WTC11 (cell line): ENCODE measurements at regions not wholly inside any gene's neighbourhood (a gene's known extent, or its start where the extent isn't known, plus 50 kb on each side); places are given as distances from the start of the nearest gene placed in this dataset.

Experiments
- ATAC-seq: fragments of 200-7000 bp; cut with Tn5 transposase; 2 replicates; pipeline ENCODE4 v1.10.0; 2021; ENCODE audit warnings: mild to moderate bottlenecking, moderate library complexity
- CTCF ChIA-PET: fragments of 300-600 bp; sonication (Branson Sonifier 250); formaldehyde crosslinking; loops from one replicate; lab custom pipeline; 2021; ENCODE audit warnings: antibody characterized with exemption; lab: Charles Lee
- POLR2A ChIA-PET: fragments of 350-600 bp; sonication (Branson Sonifier 250); formaldehyde crosslinking; loops from one replicate; lab custom pipeline; 2021; ENCODE audit warnings: antibody characterized with exemption; lab: Charles Lee
- DNase-seq: peaks from one replicate; pipeline ENCODE4 v3.0.0; 2021; ENCODE audit warnings: low spot score
- H3K27ac Mint-ChIP-seq: 2 replicates; pipeline ENCODE4 v1.8.0; 2021; ENCODE audit warnings: mixed read lengths
- H3K27me3 Mint-ChIP-seq: 2 replicates; pipeline ENCODE4 v1.8.0; 2021; ENCODE audit warnings: low read depth, mild to moderate bottlenecking, moderate library complexity, mixed read lengths
- H3K36me3 Mint-ChIP-seq: 2 replicates; pipeline ENCODE4 v1.8.0; 2021; ENCODE audit warnings: mixed read lengths
- H3K4me1 Mint-ChIP-seq: 2 replicates; pipeline ENCODE4 v1.8.0; 2022; ENCODE audit warnings: mixed read lengths
- H3K4me3 Mint-ChIP-seq: 2 replicates; pipeline ENCODE4 v1.8.0; 2021; ENCODE audit warnings: mild to moderate bottlenecking, moderate library complexity, mixed read lengths
- H3K9me3 Mint-ChIP-seq: 2 replicates; pipeline ENCODE4 v1.8.0; 2021; ENCODE audit warnings: mixed read lengths
- CREM ChIP-seq: sonication (generic); formaldehyde crosslinking; IDR thresholded peaks from 2 replicates; pipeline ENCODE4 v1.8.1; 2022; ENCODE audit warnings: mild to moderate bottlenecking, missing genetic modification reagents, moderate library complexity
- ELF4 ChIP-seq: sonication (generic); formaldehyde crosslinking; IDR thresholded peaks from 2 replicates; pipeline ENCODE4 v1.8.1; 2022; ENCODE audit warnings: low read depth, mild to moderate bottlenecking, moderate library complexity, missing genetic modification reagents
- EMX1 ChIP-seq: fragments of 250-450 bp; sonication (Bioruptor Pico); IDR thresholded peaks from 2 replicates; pipeline ENCODE4 v1.8.0; 2021; ENCODE audit warnings: mild to moderate bottlenecking
- TCF7 ChIP-seq: sonication (generic); formaldehyde crosslinking; IDR thresholded peaks from 2 replicates; pipeline ENCODE4 v1.8.0; 2022; ENCODE audit warnings: mild to moderate bottlenecking, low read depth, missing genetic modification reagents, moderate library complexity
- TEAD4 ChIP-seq: sonication (generic); formaldehyde crosslinking; IDR thresholded peaks from 2 replicates; pipeline ENCODE4 v1.8.0; 2022; ENCODE audit warnings: mild to moderate bottlenecking, missing genetic modification reagents
- ZBTB21 ChIP-seq: sonication (generic); formaldehyde crosslinking; IDR thresholded peaks from 2 replicates; pipeline ENCODE4 v1.8.1; 2023; ENCODE audit warnings: mild to moderate bottlenecking, missing genetic modification reagents, borderline replicate concordance
- TF ChIP-seq, protein P1 (sequence below): fragments of 250-450 bp; sonication (Bioruptor Pico); IDR thresholded peaks from 2 replicates; pipeline ENCODE4 v1.9.0; 2021; ENCODE audit warnings: moderate library complexity, mild to moderate bottlenecking, inconsistent platforms, borderline replicate concordance
- TF ChIP-seq, protein P2 (sequence below): sonication (generic); formaldehyde crosslinking; IDR thresholded peaks from 2 replicates; pipeline ENCODE4 v1.8.0; 2023; ENCODE audit warnings: missing genetic modification reagents, mild to moderate bottlenecking, borderline replicate concordance
- TF ChIP-seq, protein P3 (sequence below): sonication (generic); formaldehyde crosslinking; IDR thresholded peaks from 2 replicates; pipeline ENCODE4 v1.8.0; 2022; ENCODE audit warnings: mild to moderate bottlenecking, missing genetic modification reagents
- TF ChIP-seq, protein P4 (sequence below): sonication (generic); formaldehyde crosslinking; IDR thresholded peaks from 2 replicates; pipeline ENCODE4 v1.8.0; 2022; ENCODE audit warnings: mild to moderate bottlenecking, missing genetic modification reagents
- TF ChIP-seq, protein P5 (sequence below): sonication (generic); formaldehyde crosslinking; IDR thresholded peaks from 2 replicates; pipeline ENCODE4 v1.8.1; 2023; ENCODE audit warnings: mild to moderate bottlenecking, missing genetic modification reagents, borderline replicate concordance
- TF ChIP-seq, protein P6 (sequence below): fragments of 250-450 bp; sonication (Bioruptor Pico); IDR thresholded peaks from 2 replicates; pipeline ENCODE4 v1.9.0; 2021; ENCODE audit warnings: mild to moderate bottlenecking, borderline replicate concordance
- TF ChIP-seq, protein P7 (sequence below): sonication (generic); formaldehyde crosslinking; IDR thresholded peaks from 2 replicates; pipeline ENCODE4 v1.8.0; 2022; ENCODE audit warnings: mild to moderate bottlenecking, missing genetic modification reagents

DNA sequence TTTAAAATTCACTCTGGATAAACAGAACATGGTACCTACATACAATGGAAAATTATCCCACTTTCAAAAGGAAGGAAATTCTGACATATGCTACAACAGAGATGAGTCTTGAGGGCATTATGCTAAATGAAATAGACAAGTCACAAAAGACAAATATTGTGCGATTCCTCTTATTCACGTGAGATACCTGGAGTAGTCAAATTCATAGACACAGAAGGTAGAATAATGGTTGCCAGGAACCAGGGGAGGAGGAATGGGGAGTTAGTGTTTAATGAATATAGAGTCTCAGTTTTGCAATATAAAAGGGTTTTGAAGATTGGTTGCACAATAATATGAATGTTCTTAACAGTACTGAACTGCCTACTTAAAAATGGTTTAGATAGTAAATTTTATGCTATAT lies 69.8 kb upstream of the WAC start:
- Mint-ChIP-seq H3K9me3 (peaks cover 10% of the 10 kb centered on the region), H3K36me3 (no peaks in the 10 kb centered on the region), H3K4me3 (no peak overlapping the region), H3K27me3 (no peaks in the 10 kb centered on the region; the same call in 1 of the 2 replicates), H3K4me1 (peaks cover 24% of the 10 kb centered on the region), H3K27ac (no peak overlapping the region)
- TF ChIP-seq TCF7 (CRISPR knock-in tag) (no peak), CREM (no peak), EMX1 (CRISPR knock-in tag) (no peak), ELF4 (CRISPR knock-in tag) (no peak), ZBTB21 (CRISPR knock-in tag) (no peak), TEAD4 (CRISPR knock-in tag) (no peak)
- TF ChIP-seq, protein P1, sequence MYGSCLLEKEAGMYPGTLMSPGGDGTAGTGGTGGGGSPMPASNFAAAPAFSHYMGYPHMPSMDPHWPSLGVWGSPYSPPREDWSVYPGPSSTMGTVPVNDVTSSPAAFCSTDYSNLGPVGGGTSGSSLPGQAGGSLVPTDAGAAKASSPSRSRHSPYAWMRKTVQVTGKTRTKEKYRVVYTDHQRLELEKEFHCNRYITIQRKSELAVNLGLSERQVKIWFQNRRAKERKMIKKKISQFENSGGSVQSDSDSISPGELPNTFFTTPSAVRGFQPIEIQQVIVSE (CRISPR knock-in tag): no peak
- TF ChIP-seq, protein P2, sequence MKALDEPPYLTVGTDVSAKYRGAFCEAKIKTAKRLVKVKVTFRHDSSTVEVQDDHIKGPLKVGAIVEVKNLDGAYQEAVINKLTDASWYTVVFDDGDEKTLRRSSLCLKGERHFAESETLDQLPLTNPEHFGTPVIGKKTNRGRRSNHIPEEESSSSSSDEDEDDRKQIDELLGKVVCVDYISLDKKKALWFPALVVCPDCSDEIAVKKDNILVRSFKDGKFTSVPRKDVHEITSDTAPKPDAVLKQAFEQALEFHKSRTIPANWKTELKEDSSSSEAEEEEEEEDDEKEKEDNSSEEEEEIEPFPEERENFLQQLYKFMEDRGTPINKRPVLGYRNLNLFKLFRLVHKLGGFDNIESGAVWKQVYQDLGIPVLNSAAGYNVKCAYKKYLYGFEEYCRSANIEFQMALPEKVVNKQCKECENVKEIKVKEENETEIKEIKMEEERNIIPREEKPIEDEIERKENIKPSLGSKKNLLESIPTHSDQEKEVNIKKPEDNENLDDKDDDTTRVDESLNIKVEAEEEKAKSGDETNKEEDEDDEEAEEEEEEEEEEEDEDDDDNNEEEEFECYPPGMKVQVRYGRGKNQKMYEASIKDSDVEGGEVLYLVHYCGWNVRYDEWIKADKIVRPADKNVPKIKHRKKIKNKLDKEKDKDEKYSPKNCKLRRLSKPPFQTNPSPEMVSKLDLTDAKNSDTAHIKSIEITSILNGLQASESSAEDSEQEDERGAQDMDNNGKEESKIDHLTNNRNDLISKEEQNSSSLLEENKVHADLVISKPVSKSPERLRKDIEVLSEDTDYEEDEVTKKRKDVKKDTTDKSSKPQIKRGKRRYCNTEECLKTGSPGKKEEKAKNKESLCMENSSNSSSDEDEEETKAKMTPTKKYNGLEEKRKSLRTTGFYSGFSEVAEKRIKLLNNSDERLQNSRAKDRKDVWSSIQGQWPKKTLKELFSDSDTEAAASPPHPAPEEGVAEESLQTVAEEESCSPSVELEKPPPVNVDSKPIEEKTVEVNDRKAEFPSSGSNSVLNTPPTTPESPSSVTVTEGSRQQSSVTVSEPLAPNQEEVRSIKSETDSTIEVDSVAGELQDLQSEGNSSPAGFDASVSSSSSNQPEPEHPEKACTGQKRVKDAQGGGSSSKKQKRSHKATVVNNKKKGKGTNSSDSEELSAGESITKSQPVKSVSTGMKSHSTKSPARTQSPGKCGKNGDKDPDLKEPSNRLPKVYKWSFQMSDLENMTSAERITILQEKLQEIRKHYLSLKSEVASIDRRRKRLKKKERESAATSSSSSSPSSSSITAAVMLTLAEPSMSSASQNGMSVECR (CRISPR knock-in tag): no peak
- TF ChIP-seq, protein P3, sequence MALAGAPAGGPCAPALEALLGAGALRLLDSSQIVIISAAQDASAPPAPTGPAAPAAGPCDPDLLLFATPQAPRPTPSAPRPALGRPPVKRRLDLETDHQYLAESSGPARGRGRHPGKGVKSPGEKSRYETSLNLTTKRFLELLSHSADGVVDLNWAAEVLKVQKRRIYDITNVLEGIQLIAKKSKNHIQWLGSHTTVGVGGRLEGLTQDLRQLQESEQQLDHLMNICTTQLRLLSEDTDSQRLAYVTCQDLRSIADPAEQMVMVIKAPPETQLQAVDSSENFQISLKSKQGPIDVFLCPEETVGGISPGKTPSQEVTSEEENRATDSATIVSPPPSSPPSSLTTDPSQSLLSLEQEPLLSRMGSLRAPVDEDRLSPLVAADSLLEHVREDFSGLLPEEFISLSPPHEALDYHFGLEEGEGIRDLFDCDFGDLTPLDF: no peak
- TF ChIP-seq, protein P4, sequence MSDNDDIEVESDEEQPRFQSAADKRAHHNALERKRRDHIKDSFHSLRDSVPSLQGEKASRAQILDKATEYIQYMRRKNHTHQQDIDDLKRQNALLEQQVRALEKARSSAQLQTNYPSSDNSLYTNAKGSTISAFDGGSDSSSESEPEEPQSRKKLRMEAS: no peak
- TF ChIP-seq, protein P5, sequence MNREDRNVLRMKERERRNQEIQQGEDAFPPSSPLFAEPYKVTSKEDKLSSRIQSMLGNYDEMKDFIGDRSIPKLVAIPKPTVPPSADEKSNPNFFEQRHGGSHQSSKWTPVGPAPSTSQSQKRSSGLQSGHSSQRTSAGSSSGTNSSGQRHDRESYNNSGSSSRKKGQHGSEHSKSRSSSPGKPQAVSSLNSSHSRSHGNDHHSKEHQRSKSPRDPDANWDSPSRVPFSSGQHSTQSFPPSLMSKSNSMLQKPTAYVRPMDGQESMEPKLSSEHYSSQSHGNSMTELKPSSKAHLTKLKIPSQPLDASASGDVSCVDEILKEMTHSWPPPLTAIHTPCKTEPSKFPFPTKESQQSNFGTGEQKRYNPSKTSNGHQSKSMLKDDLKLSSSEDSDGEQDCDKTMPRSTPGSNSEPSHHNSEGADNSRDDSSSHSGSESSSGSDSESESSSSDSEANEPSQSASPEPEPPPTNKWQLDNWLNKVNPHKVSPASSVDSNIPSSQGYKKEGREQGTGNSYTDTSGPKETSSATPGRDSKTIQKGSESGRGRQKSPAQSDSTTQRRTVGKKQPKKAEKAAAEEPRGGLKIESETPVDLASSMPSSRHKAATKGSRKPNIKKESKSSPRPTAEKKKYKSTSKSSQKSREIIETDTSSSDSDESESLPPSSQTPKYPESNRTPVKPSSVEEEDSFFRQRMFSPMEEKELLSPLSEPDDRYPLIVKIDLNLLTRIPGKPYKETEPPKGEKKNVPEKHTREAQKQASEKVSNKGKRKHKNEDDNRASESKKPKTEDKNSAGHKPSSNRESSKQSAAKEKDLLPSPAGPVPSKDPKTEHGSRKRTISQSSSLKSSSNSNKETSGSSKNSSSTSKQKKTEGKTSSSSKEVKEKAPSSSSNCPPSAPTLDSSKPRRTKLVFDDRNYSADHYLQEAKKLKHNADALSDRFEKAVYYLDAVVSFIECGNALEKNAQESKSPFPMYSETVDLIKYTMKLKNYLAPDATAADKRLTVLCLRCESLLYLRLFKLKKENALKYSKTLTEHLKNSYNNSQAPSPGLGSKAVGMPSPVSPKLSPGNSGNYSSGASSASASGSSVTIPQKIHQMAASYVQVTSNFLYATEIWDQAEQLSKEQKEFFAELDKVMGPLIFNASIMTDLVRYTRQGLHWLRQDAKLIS: no peak
- TF ChIP-seq, protein P6, sequence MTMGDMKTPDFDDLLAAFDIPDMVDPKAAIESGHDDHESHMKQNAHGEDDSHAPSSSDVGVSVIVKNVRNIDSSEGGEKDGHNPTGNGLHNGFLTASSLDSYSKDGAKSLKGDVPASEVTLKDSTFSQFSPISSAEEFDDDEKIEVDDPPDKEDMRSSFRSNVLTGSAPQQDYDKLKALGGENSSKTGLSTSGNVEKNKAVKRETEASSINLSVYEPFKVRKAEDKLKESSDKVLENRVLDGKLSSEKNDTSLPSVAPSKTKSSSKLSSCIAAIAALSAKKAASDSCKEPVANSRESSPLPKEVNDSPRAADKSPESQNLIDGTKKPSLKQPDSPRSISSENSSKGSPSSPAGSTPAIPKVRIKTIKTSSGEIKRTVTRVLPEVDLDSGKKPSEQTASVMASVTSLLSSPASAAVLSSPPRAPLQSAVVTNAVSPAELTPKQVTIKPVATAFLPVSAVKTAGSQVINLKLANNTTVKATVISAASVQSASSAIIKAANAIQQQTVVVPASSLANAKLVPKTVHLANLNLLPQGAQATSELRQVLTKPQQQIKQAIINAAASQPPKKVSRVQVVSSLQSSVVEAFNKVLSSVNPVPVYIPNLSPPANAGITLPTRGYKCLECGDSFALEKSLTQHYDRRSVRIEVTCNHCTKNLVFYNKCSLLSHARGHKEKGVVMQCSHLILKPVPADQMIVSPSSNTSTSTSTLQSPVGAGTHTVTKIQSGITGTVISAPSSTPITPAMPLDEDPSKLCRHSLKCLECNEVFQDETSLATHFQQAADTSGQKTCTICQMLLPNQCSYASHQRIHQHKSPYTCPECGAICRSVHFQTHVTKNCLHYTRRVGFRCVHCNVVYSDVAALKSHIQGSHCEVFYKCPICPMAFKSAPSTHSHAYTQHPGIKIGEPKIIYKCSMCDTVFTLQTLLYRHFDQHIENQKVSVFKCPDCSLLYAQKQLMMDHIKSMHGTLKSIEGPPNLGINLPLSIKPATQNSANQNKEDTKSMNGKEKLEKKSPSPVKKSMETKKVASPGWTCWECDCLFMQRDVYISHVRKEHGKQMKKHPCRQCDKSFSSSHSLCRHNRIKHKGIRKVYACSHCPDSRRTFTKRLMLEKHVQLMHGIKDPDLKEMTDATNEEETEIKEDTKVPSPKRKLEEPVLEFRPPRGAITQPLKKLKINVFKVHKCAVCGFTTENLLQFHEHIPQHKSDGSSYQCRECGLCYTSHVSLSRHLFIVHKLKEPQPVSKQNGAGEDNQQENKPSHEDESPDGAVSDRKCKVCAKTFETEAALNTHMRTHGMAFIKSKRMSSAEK: no peak
- TF ChIP-seq, protein P7, sequence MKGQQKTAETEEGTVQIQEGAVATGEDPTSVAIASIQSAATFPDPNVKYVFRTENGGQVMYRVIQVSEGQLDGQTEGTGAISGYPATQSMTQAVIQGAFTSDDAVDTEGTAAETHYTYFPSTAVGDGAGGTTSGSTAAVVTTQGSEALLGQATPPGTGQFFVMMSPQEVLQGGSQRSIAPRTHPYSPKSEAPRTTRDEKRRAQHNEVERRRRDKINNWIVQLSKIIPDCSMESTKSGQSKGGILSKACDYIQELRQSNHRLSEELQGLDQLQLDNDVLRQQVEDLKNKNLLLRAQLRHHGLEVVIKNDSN (CRISPR knock-in tag): no peak
- ChIA-PET CTCF (no interaction called here), POLR2A (no interaction called here)
- DNase-seq: no peak
- ATAC-seq: no peak
